ENCODE measurements at regions not wholly inside any gene's neighbourhood (a gene's known extent, or its start where the extent isn't known, plus 50 kb on each side); places are given as distances from the start of the nearest gene placed in this dataset.
"Not testable (repeated sequence)": the region's sequence is repeated elsewhere in the genome, so short reads cannot be mapped to it uniquely, and the experiment has no call there.

DNA sequence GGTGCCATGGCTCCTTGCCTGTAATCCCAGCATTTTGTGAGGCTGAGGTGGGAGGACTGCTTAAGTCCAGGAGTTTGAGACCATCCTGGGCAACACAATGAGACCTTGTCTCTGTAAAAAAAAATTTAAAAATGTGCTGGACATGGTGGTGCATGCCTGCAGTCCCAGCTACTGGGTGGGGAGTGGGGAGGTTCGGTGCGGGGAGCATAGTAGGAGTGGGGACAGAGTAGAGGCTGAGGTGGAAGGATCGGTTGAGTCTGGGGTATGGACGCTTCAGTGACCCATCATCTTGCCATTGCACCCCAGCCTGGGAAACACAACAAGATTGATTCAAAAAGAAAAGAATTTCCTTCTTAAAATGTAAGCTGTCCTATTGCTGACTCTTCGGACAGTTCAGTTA, 1490.0 kb upstream of the GBE1 start:
- no peak for DNase-seq

DNA sequence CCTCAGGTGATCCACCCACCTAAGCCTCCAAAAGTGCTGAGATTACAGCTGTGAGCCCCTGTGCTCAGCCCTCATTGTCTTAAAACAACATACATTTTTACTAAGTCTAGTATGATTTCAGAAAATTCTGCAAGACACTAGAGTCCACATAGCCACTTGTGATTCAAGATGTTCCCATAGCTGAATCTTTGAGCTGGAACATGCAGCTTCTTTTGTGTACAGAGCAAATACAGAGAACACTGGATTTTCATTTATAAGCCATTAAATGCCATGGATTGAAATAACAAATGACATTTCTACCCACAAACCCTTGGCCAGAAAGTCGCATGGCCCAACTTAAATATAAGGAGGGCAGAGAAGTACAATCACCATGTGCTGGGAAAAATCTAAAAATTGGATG, 1489.2 kb upstream of the GBE1 start:
- DNase-seq = no peak

DNA sequence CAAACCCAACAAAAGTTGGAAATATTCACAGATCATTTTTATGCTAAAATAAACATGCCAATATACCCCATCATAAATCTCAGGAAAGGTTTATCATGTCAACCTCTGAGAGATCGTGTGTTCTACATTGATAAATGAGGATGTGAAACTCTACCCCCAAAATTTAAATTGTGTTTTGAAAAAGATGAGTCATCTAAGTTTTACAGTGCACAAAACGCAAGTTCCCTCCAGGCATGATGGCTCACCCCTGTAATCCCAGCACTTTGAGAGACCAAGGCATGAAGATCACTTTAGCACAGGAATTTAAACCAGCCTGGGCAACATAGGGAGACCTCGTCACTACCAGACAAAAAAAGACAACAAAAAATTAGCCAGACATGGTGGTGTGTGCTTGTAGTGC, 1487.0 kb upstream of the GBE1 start:
- no peak for DNase-seq

DNA sequence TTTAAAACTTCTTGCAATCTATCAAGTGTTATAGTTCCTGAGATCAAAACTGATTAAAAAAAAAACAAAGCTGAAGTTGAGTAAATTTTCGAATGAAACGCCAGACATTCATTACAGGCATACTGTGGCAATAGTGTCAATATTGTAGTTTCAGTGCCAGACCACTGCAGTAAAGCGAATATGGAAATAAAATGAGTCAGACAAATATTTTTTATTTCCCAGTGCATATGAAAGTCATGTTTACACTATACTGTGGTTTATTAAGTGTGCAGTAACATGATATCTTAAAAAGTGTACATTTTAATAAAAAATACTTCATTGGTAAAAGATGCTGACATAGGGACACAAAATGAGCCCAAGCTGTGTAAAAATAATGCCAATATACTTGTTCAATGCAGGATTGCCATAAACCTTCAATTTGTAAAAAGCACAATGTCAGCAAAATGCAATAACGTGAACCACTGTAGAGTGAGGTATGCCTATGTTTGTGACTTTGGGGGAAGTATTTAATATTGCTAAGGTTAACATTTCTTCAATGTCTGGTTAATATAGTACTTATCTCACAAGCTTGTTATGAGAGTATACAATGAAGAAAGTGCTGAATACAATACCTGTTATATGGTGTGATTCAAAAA, 1473.9 kb upstream of the GBE1 start:
- DNase-seq = no peak

DNA sequence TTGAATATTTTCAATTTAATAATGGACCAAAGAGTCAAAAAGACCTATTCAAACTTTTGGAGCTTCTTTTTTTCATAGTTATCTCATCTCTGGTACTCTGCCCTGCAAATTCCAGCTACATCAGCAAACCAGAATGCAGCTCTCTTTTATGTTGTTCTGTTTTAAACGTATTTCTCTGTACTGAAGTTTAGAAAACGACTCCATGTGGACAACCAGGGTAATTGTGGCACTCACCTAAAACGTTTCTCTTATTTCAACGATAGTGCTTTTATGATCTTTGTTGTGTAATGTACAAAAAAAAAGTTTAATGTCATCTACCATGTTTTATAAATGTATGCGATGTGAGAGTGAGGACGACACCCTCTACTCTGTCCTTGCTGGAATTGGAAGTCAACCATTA, 1472.3 kb upstream of the GBE1 start:
- no peak for DNase-seq

DNA sequence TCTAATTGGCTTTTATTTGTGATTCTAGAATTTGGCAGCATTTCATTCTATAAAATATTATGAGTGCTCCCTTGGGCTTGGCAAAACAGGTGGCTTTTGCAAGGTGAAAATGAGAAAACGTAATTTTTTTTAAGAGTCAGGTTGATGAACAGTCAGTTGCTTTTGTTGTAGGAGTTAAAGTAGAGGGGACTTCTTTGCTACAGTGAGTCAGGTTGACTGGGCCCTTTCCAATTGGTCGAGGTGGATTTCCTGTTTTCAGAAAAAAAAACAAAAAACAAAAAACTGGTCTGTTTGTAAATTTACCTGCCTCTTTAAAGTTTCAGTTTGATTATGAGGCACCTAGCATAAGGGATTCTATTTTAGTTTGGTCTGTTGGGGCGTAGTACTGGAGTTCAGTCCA, 1469.4 kb upstream of the GBE1 start:
- no peak for DNase-seq

DNA sequence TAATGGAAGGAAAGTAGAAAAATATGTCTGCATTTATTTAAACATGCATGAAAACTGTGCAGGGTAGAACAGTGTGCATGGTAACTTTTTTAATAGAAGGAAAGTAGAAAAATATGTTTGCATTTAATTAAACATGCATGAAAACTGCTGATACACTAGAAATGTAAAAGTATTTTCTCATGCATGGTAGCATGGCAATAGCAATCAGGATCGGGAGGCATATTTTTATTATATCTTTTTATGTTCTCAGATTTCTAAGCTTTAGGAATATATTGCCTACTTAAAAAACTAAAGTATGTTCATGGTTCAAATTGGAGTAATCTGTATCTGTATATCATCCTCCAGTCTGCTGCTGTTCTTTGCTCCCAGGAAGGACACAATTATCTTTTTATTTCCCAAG, 1468.9 kb upstream of the GBE1 start:
- DNase-seq = no peak

DNA sequence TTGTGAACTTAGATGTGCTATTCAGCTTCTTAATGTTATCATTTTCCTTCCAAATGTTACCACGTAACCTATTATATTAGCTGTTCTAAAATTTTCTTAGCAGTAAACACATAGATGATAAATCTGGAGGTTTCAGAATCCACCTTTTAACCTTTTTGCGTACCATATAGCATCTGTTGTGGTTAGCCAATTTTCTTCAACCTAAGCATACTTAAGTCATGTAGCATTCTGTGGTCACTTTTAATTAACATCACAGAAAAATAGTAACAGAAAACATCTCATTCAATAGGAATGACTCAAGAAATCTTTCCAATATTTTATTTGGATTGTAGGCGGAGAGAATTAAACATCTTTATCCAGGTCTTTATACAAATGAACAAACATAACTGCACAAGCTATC, 1465.3 kb upstream of the GBE1 start:
- no peak for DNase-seq

DNA sequence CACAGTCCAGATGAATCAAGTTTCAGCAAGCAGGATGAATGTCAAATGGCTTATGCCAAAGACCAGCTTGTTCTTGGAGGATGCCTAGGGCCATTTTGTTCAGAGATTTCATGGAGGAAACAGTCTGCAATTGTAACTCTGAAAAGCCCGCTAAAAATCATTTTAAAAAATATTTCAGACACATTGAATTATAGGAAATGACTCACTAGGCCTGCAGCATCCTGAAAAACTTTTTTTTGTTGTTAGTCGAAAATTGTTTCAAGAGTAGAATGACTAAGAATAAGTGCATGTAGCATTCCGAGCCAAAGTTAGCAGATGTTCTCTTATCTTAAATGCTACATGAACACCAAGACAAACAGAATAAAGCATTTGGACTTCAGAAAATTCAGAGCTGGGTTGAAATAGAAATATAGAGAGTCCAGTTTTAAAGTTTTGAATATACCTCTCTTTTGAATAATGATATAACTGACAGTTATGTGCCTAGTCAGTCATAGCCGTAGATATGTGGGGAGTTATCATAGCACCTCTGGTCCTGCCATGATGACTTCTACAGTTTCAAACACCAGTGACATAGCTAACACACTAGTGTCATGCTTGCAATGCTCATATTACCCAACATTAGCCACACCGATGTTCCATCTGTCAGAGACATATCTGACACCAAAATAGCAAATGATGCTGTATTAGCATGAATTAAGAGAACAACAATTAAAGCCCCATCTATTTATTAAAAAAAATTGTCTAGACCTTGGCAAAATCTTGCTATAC, 1462.8 kb upstream of the GBE1 start:
- DNase-seq = peak; percentile 38

DNA sequence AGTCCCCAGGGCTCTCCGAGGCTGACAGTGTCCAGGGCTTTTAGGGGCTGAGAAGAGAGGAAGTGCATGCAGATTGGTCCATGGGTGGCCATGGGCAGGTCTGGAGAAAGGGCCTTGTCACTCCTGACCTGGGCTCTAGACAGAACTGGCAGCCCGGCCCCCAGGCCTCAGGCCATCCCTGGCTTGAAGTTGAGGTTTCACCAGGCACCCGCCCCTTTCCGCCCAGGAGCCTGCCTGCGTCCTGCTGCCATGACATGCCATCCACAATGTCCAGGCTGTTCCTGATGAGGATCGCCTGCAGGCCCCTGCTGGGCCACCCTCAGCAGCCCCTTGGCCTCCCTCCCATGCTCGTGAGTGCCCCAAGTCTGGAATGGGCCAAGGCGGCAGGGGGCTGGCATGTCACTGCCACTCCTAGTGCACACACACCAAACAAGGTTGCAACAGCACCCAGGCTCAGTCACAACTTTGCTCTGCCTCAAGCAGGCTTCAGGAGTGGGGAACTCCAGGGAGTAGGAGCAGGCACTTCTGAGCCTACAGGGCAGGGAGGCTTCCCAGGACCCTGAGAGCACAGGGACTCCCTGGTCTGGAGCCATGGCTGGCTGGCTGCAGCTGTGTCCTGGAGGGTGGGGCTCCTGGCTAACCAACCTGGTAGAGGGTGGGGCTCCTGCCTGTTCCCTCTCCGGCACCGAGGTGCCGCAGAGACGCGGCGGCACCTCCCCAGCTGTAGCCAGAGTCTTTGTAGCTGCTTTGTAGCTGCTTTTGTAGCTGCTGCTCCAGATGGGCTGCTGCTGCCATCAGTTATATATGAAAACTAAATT, 1457.1 kb upstream of the GBE1 start:
- no peak for DNase-seq

DNA sequence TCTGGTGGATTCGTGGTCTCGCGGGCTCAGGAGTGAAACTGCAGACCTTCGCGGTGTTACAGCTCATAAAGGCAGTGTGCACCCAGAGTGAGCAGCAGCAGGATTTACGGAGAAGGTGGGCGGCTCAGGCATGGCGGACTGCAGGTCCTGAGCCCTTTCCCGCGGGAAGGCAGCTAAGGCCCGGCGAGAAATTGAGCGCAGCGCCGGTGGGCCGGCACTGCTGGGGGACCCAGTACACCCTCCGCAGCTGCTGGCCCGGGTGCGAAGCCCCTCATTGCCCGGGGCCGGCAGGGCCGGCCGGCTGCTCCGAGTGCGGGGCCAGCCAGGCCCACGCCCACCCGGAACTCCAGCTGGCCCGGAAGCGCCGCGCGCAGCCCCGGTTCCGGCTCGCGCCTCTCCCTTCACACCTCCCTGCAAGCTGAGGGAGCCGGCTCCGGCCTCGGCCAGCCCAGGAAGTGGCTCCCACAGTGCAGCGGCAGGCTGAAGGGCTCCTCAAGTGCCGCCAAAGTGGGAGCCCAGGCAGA, 1456.2 kb upstream of the GBE1 start:
- DNase-seq = not testable (repeated sequence)

DNA sequence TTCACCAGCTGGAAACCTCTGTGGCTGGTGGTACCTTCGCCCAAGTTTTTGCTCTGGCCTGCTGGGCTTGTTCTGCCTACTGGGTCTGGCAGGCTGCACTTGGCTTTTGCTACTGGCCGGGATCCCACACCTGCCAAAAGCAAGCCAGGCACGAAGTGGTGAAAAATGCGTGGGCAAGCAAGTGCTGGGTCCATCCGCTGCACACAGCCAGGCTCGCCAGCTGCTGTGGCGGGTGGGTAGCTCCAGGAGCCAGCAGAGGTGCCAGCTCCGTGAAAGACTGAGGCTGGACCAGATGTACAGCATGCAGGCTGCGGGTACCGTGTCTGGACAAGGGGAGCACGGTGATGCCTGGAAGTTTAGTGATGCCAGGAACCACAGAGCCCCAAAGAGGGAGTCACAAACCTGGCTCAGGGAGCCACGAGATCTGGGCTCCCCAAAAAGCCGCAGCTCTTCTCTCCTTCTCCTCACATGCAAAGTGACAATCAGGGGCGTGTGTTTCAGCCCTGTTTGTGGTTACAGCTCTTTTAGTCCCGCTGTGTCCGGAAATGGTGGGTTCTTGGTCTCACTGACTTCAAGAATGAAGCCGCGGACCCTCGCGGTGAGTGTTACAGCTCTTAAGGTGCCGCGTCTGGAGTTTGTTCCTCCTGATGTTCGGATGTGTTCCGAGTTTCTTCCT, 1455.6 kb upstream of the GBE1 start:
- no peak for DNase-seq

DNA sequence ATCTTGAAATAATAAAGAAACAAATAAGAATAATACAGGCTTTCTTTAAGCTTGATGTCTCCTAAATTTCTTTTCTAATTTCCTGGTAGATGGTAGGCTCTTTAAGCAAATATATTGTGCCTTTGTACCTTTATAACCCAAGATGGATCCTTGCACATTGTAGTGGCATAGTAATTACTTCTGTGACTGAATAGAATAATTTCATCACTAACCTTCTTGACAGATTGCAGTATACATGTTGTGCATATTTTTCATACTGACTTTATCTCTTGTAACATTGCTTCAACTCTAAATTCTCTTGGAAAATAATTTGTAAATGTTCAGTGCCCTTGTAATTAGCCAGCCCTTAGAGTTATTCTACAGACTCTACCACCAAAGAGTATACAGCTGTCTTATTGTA, 1433.8 kb upstream of the GBE1 start:
- no peak for DNase-seq

DNA sequence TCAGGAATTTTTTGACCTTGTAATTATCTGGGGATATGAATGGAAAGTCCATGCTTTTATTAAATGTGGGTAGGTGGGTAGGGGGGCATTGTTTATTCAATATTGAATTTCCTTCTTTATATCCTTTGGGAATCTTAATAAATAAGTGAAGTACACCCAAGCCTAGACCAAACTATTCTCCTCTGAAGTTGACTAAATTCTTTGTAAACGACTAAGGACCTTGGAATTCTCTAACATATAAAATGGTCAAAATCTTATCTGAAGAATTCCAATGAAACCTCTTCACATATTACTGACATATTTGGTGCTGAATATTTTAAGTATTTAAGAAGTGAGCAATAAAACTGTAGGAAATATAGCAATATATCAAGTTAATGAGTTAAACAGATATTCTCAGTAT, 1432.1 kb upstream of the GBE1 start:
- peak; percentile 61 for DNase-seq

DNA sequence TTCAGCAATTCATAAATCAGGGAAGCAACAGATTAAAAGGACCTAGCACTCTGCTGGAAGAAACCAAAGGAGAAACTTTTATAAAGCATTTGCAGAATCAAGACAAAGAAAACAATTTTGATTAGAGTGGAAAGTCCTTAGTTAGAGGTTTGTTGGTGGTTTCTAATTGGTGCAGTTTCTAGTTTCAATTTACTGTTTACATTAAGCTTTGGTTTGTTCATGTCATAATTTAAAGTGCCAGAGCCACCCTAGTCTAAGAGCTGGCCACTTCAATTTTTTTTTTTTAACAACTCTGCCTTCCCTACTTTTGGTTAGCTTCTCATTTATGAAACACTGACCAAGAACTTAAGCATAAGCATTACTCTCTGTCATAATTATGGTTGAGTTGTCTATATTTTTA, 1428.2 kb upstream of the GBE1 start:
- DNase-seq = no peak

DNA sequence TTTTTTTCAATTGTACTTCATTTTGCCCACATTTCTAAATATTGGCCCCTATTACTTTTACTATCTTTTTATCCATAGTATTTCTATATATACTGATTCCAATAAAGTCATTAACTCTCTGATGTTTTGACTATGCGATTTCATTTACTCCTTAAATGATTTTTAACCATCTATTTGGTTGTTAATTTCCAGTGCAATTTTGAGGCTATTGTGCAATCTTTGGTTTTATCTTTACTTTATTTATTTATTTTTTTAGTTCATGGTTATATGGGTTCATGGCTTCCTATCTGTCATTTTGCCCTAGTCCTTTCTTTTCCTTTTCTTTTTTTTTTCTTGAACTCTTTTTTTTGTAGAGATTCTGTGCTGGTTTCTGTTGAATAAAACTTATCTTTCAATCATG, 1408.0 kb upstream of the GBE1 start:
- no peak for DNase-seq

DNA sequence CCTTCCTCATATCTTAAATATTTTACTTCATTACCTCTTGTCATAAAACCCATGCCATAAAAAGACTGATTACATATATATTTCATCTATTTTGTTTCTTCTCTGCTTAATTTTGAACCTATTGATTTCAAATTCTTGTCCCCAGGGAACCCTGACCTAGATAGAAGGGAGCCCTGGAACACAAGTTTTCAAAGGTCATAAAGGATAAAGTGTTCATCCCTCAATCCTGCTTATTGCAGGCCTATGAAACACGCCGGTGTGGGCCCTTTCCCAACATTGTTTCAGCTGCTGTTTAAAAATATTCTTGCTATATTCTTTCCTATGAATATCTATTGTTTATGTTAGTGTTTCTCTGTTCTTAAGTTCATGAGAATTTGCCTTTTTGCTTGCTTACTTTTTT, 1389.5 kb upstream of the GBE1 start:
- no peak for DNase-seq

DNA sequence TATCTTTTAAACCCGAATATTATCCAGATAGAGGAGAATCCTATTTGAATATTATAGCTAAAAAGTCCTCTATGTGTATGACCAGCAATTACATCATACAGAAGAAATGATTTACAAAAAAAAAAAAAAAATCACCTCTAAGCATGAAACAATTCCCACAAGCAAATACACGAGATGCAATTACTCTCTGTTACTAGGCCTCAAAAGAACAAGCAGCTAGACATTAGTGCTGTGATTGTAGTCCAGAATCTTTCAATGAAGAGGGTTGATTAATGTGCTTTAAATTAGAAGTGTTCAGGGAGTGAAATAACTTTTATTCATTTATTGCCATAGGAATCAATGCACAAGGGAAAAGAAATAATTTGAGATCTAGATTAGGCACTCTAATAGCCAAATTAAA, 1379.5 kb upstream of the GBE1 start:
- DNase-seq = no peak

DNA sequence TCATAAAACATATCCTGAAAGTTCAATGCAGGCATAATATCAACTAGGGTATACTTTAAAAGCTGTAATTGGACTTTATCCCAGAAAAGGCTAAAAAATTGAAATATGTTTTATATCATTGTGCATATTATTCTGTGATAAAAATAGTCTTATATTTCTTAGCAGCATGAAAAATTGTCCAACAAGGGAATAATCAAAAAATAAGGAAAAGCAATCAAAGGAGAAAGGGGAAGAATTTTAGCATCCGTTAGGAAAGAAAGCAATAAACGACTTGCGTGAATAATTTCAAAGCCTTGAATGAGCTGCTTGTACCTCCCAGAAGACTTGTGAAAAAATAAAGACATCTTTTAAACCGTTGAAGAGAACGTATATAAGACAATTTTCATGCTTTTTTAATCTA, 1369.8 kb upstream of the GBE1 start:
- no peak for DNase-seq

DNA sequence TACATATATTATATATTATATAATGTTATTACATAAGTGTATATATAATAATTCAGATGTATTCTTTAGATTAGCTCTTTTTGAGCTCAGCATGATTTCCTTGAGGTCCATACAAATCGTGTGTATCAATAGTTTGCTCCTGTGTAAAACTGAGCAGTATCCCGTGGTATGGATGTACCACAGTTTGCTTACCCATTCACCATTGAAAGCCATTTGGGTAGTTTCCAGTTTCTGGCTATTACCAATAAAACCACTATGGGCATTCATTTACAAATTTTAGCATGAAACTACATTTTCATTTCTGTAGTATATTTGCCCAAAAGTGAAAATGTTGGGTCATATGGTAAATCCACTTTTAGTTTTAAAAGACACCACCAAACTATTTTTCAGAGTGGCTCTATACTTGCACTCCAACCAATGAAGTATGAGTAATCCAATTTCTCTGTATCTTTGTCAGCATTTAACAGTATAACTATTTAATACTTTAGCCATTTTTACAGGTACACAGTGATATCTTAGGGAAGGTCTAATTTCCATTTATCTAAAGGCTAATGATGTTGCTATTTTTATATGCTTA, 1361.4 kb upstream of the GBE1 start:
- no peak for DNase-seq

DNA sequence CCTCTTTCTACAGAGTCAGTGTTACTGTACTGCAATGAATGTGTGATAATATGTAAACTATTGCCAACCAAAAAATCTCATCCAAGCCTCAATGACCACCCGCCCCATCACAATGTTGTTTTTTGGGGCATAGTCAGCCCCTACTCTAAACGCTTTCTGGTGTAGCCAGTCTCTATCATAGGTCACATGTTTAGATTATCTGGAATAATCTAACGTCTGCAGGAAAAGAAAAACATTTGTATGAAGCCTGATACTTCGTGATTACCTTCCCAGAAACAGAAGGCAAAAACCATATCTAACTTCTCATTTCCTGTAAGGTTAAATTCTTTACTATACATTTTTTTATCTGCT, 1331.8 kb upstream of the GBE1 start:
- DNase-seq = no peak

DNA sequence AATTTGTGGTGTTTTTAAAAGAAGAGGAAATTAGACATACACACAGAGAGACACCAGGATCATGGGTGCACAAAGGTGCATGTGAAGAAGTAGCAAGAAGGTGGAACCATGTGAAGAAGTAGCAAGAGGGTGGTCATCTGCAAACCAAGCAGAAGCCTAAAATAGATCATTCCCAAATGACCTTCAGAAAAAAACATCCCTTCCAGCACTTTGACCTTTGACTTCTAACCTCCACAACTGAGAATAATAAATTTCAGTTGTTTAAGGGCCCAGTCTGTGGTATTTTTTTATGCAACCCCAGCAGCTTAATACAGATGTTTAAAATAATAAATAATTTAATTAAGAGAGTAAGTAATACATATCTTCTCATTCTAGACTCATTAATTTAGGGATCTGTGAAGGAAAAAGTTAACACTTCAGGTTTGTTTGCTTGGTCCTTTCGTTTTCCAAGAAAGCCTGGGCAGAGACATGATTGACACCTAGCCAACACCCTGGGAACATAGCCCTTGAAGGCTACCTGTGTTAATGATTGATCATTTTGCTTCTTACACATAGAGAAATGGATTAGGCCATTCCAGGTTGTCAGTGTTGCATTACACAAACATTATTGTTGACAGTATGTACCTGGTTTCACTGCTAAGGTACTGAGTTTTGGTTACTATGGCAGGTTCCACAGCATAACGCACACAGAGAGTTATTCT, 1331.2 kb upstream of the GBE1 start:
- no peak for DNase-seq

Data from fibroblast of skin of scalp (primary cell).